Activated CD8-positive, alpha-beta T cell treated with anti-CD3 and anti-CD28 coated beads for 36 hours (primary cell): ENCODE measurements at regions not wholly inside any gene's neighbourhood (a gene's known extent, or its start where the extent isn't known, plus 50 kb on each side); places are given as distances from the start of the nearest gene placed in this dataset.

Experiments
- ATAC-seq: fragments of 200-7000 bp; cut with Tn5 transposase; one replicate; pipeline ENCODE4 v1.10.0; 2021; ENCODE audit warnings: mild to moderate bottlenecking, moderate library complexity
- CTCF ChIA-PET: fragments of 350-600 bp; sonication (Branson Sonifier 250); formaldehyde crosslinking; loops from one replicate; lab custom pipeline; 2021; ENCODE audit warnings: antibody characterized with exemption; lab: Charles Lee
- POLR2A ChIA-PET: fragments of 350-600 bp; sonication (Branson Sonifier 250); formaldehyde crosslinking; loops from one replicate; lab custom pipeline; 2021; ENCODE audit warnings: antibody characterized with exemption; lab: Charles Lee
- DNase-seq: peaks from one replicate; pipeline ENCODE4 v3.0.0-alpha.2; 2020
- H3K27ac Mint-ChIP-seq: one replicate; pipeline ENCODE4 v1.8.0; 2021; ENCODE audit warnings: mild to moderate bottlenecking, mixed read lengths
- H3K27me3 Mint-ChIP-seq: one replicate; pipeline ENCODE4 v1.8.0; 2021; ENCODE audit warnings: mixed read lengths
- H3K36me3 Mint-ChIP-seq: one replicate; pipeline ENCODE4 v1.8.0; 2021; ENCODE audit warnings: low read depth, mixed read lengths
- H3K4me1 Mint-ChIP-seq: one replicate; pipeline ENCODE4 v1.8.0; 2021; ENCODE audit warnings: low read depth, mixed read lengths
- H3K4me3 Mint-ChIP-seq: one replicate; pipeline ENCODE4 v1.8.0; 2021; ENCODE audit warnings: mild to moderate bottlenecking, moderate library complexity, mixed read lengths
- H3K9me3 Mint-ChIP-seq: one replicate; pipeline ENCODE4 v1.8.0; 2021; ENCODE audit warnings: mixed read lengths
- CTCF ChIP-seq: fragments of 200-600 bp; IDR thresholded peaks from one replicate; pipeline ENCODE4 v1.8.0; 2022; ENCODE audit warnings: antibody characterized with exemption, mild to moderate bottlenecking
- intact Hi-C: fragments of 100-400 bp; cut with micrococcal nuclease; formaldehyde crosslinking; loops from one replicate; pipeline ENCODE4 v1.10.0; 2022

- no peaks in the 10 kb centered on the region for H3K9me3 Mint-ChIP-seq
- intact Hi-C loops: no loop called here
- ChIA-PET CTCF (no interaction called here), POLR2A (no interaction called here)
- H3K27ac Mint-ChIP-seq: no peak overlapping the region
- no peaks in the 10 kb centered on the region for H3K36me3 Mint-ChIP-seq
- H3K27me3 Mint-ChIP-seq: no peaks in the 10 kb centered on the region
- TF ChIP-seq CTCF: no peak
- H3K4me3 Mint-ChIP-seq: no peak overlapping the region
- no peaks in the 10 kb centered on the region for H3K4me1 Mint-ChIP-seq
- DNase-seq: no peak
- no peak for ATAC-seq
Measured at GRCh38 chr9:106052735-106053134, 358.4 kb downstream of the TMEM38B start.

- ChIA-PET POLR2A (no interaction called here), CTCF (no interaction called here)
- no peaks in the 10 kb centered on the region for H3K36me3 Mint-ChIP-seq
- TF ChIP-seq CTCF: no peak
- H3K27me3 Mint-ChIP-seq: no peaks in the 10 kb centered on the region
- H3K9me3 Mint-ChIP-seq: no peaks in the 10 kb centered on the region
- intact Hi-C loops: no loop called here
- no peak overlapping the region for H3K27ac Mint-ChIP-seq
- H3K4me3 Mint-ChIP-seq: no peak overlapping the region
- H3K4me1 Mint-ChIP-seq: no peaks in the 10 kb centered on the region
- DNase-seq (no peak), ATAC-seq (no peak)
Measured at GRCh38 chr9:106056328-106056727, 362.0 kb downstream of the TMEM38B start.

- intact Hi-C loops: no loop called here
- H3K4me3 Mint-ChIP-seq: no peak overlapping the region
- ATAC-seq: no peak
- H3K27me3 Mint-ChIP-seq: no peaks in the 10 kb centered on the region
- ChIA-PET CTCF (no interaction called here), POLR2A (no interaction called here)
- TF ChIP-seq CTCF: no peak
- no peak overlapping the region for H3K27ac Mint-ChIP-seq
- no peak for DNase-seq
- no peaks in the 10 kb centered on the region for H3K9me3 Mint-ChIP-seq
- H3K36me3 Mint-ChIP-seq: no peaks in the 10 kb centered on the region
- H3K4me1 Mint-ChIP-seq: no peaks in the 10 kb centered on the region
Measured at GRCh38 chr9:106058460-106058859, 364.1 kb downstream of the TMEM38B start.

DNA sequence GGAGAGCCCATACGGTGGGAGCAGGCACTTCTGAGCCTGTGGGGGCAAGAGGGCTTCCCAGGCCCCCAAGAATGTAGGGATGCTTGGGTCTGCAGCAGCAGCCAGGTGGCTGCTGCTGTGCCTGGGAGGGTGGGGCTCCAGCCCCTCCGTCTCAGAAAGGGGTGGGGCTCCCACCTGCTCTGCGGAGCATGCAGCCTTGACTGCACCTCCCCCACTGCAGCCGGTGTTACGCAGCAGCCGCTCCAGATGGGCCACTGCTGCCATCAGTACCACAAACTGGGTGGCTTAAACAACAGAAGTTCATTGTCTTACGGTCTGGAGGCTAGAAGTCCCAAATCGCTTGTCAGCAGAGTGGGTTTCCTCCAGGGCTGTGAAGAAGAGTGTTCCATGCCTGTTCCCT is 365.5 kb downstream of the TMEM38B start:
- H3K9me3 Mint-ChIP-seq: no peaks in the 10 kb centered on the region
- no peak overlapping the region for H3K27ac Mint-ChIP-seq
- no peak for TF ChIP-seq CTCF
- H3K27me3 Mint-ChIP-seq: no peaks in the 10 kb centered on the region
- DNase-seq (no peak), ATAC-seq (no peak)
- intact Hi-C loops: no loop called here
- H3K4me3 Mint-ChIP-seq: no peak overlapping the region
- no peaks in the 10 kb centered on the region for H3K4me1 Mint-ChIP-seq
- POLR2A ChIA-PET: no interaction called here
- CTCF ChIA-PET: no interaction called here
- no peaks in the 10 kb centered on the region for H3K36me3 Mint-ChIP-seq

GRCh38 chr9:106060885-106061284 is 366.5 kb downstream of the TMEM38B start:
- POLR2A ChIA-PET: no interaction called here
- DNase-seq (no peak), ATAC-seq (no peak)
- H3K27ac Mint-ChIP-seq: no peak overlapping the region
- H3K9me3 Mint-ChIP-seq: no peaks in the 10 kb centered on the region
- H3K36me3 Mint-ChIP-seq: no peaks in the 10 kb centered on the region
- H3K4me1 Mint-ChIP-seq: no peaks in the 10 kb centered on the region
- CTCF ChIA-PET: no interaction called here
- TF ChIP-seq CTCF: no peak
- intact Hi-C loops: no loop called here
- H3K27me3 Mint-ChIP-seq: no peaks in the 10 kb centered on the region
- H3K4me3 Mint-ChIP-seq: no peak overlapping the region
